HG03460 (cell line): ENCODE measurements at regions not wholly inside any gene's neighbourhood (a gene's known extent, or its start where the extent isn't known, plus 50 kb on each side); places are given as distances from the start of the nearest gene placed in this dataset.

Experiments
- ATAC-seq: cut with Tn5 transposase; IDR thresholded peaks from one replicate; pipeline ENCODE4 v1.9.1; 2021; ENCODE audit not compliant: unreplicated experiment

GRCh38 chr14:98965076-98965475 is 306.9 kb downstream of the BCL11B start:
- no peak for ATAC-seq

DNA sequence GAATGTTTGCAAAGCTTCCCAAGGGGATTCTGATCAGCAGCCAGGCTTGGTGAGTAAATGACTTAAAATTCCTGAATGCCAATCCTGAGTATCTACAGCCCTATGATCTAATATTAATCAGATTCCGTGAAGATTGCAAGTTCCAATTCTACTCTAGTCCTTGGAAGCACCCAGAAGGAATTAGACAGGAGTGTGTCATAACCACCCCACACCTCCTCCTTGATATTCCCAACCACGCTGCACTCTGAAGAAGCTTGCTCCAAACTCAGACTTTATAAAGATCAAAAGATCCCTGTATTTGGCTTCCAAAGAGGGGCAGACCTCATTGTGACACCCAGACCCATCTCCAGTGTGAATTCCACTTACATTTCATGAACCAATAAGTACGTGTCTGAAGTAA is 306.0 kb downstream of the BCL11B start:
- ATAC-seq: no peak

GRCh38 chr14:98966475-98967162 is 305.4 kb downstream of the BCL11B start:
- ATAC-seq: no peak

DNA sequence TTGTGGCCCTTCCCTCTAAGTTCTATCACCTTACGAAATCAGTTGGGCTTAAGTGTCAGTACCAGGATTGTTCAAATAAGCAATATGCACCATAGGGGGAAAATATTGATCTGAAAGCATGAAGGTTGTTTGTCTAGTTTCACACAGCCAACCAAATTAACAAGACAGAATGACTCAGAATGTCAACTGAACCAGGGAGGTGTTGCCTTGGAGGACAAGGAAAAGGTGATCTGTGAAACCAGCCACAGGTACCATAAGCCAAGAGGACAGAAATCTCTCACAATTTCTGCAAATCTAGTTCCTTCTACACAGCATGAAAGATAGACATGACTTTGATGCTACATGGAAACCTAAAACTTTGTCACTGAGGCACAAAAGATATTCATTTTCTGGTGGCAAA is 297.9 kb downstream of the BCL11B start:
- ATAC-seq: no peak

DNA sequence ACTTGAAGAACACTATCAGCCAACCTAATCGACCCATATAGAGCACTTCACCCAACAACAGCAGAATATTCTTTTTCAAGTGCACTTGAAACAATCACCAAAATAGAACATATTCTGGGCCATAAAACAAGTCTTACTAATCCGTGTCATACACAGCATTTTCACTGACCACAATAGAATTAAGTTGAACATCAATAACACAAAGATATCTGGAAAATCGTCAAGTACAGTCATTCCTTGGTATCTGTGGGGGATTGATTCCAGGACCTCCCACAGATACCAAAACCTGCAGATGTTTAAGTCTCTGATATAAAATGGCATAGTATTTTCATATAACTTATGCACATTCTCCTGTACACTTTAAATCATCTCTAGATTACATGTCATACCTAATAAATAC is 295.7 kb downstream of the BCL11B start:
- ATAC-seq: no peak

GRCh38 chr14:98977451-98977850 is 294.5 kb downstream of the BCL11B start:
- no peak for ATAC-seq

DNA sequence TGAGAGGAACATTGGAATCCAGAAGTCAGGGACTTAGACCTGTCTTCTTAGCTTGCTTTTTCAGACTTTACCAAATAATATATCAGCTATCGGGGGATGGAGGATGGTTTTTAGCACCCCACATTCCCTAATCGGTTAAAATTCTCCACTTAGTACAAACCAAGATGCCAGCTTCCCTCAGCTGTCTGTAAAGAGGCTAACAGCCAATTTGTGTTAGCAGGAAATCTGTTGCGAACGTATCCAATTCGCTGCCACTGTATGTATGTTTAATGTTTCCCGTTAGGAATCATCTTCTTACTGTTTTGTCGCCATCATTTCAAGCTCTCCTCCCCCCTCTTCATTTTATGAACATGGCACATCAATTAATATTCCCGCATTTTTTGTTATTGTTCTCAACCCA is 289.0 kb downstream of the BCL11B start:
- ATAC-seq: no peak

GRCh38 chr14:98984027-98984718 is 287.8 kb downstream of the BCL11B start:
- ATAC-seq: no peak

GRCh38 chr14:98984719-98985041 is 287.3 kb downstream of the BCL11B start:
- no peak for ATAC-seq

DNA sequence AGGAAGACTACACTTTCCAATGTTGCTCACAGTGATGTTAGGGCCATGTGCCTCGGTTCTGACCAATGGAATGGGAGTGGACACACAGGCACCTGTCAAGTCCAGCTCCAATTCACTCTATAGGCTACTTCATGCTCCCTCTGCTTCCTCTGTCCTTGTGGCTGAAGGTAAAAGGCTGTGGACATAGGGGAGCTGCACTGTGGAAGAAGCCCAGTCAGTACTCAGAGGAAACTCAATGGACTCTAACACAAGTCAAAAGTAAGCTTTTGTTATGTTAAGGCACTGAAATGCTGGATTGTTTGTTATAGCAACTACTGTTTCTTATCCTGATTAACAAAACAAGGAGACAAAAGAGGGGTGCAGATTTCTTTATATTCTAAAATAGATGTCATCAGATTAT is 278.2 kb downstream of the BCL11B start:
- no peak for ATAC-seq

- ATAC-seq: no peak
Measured at GRCh38 chr14:98994561-98994960, 277.4 kb downstream of the BCL11B start.

- ATAC-seq: no peak
Measured at GRCh38 chr14:98997526-98998205, 274.3 kb downstream of the BCL11B start.

GRCh38 chr14:98999345-98999744 is 272.7 kb downstream of the BCL11B start:
- ATAC-seq: no peak

DNA sequence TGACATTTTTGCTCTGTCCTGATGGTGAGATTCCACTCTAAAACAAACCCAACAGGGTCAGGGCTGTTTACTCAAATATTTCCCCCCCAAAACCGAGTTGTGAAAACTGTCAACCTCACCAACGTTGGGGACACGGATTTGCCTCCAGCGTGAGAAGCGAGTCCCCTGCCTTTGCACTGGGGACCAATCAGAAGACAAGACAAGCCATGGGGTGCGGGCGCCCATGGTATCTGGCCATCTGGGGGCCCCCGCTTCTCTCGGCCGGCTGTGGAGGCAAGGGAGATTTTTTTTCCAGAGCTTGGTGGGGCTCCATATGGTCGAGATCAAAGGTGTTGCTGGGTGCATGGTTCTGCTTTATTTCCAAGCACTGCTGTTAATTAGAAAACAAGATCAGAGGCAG is 272.1 kb downstream of the BCL11B start:
- ATAC-seq: no peak

GRCh38 chr14:99001241-99001640 is 270.8 kb downstream of the BCL11B start:
- ATAC-seq: no peak

DNA sequence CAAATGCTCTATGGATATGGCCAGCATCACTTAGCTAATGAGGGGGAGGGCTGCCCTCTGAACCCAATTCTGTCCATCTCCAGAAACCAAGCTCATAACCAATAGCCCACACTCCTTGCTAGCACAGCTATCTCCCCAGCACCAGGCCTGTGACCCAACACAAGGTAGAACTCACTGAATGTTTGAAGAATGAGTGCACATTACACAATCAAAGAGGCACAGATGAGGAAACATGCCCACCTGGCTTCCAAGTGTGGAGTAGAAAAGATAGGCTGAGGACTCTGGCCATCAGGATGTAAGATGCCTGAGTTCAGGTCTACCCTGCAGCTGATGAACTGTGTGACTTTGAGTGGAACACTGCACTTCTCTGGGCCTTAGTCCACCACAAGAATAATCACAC is 268.4 kb downstream of the BCL11B start:
- ATAC-seq: no peak

DNA sequence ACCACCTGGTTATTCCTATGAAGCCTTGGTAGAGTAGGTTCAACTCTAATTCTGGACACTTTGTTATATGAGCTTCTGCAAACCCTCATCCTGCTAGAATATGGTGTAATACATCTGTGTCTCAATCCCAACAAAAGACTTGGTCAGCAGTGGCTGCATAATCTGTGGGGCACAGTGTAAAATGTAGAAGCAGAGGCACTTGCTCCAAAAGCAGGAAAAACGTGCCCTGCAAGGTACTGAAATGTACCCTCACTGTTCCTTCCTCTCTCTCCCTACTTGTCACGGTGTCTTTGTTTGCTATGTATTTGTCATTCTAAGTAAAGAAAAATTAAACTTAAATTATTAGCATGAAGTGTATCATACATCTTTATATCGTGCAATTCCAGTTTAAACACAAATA is 267.9 kb downstream of the BCL11B start:
- ATAC-seq: no peak

- no peak for ATAC-seq
Measured at GRCh38 chr14:99006276-99006675, 265.7 kb downstream of the BCL11B start.

DNA sequence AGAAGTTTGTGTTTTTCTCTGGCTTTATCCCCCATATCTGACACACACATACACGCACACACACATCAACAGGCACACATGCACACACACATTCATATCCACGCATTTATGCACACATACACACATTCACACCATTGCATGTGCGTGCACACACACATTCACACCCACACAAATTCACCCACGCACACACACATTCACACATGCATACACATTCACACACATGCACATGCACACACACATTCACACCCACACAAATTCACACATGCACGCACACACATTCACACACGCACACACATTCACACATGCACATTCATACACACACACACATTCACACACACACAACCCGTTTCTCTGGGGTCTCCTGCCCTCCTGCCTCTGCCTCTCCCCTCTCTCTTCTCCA is 264.2 kb downstream of the BCL11B start:
- ATAC-seq: no peak

- ATAC-seq: no peak
Measured at GRCh38 chr14:99009871-99010270, 262.1 kb downstream of the BCL11B start.

DNA sequence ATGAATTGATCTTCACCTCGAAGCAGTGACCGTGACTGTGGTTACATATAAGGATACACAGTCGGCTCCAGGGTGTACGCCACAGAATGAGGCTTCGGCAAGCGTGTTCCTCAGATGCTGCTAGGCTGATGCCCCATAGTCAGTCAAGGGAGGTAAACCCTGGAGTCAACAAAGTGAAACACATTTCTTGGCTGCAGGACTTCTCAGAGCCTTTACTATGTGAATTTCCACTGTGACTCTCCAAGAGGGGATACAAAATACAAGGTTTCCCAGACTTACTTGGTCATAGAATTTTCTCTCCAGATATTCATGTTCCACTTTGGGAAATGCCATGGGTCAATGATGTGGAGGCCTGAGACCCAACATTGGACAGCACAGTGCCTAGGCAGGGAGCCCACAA is 260.6 kb downstream of the BCL11B start:
- no peak for ATAC-seq

GRCh38 chr14:99012703-99013102 is 259.3 kb downstream of the BCL11B start:
- ATAC-seq: no peak
